ENCODE measurements at regions not wholly inside any gene's neighbourhood (a gene's known extent, or its start where the extent isn't known, plus 50 kb on each side); places are given as distances from the start of the nearest gene placed in this dataset.

DNA sequence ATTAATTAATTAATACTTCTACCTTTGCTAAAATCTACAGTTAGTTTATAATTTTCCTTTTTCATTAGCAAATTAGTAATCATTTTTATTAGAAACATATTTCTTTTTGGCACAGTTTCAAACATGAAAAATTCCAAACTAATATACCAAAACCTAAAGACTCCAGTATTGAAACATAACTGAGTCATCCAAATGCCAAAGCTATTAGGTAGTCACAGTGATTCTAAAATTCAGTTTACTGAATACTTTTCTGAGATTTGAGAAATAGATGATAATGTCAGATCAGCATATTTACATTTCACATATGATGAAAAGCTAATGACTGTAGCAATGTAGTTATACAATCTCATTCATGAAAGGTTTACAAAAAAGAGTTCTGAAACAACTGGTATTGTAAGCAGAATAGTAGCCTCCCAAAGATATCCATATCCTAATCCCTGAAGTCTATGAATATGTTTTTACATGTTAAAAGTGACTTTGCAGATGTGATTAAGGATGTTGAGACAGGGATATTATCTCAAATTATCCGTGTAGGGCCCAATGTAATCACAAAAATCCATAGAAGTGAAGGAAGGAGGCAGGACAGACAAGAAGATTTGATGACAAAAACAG, 680.2 kb upstream of the CHAC2 start:
- no peak for TF ChIP-seq POLR2A (IDR thresholded peaks at IDR 0.05)
- TF ChIP-seq POLR2AphosphoS5 (IDR thresholded peaks at IDR 0.05): no peak
- TF ChIP-seq, protein P1, sequence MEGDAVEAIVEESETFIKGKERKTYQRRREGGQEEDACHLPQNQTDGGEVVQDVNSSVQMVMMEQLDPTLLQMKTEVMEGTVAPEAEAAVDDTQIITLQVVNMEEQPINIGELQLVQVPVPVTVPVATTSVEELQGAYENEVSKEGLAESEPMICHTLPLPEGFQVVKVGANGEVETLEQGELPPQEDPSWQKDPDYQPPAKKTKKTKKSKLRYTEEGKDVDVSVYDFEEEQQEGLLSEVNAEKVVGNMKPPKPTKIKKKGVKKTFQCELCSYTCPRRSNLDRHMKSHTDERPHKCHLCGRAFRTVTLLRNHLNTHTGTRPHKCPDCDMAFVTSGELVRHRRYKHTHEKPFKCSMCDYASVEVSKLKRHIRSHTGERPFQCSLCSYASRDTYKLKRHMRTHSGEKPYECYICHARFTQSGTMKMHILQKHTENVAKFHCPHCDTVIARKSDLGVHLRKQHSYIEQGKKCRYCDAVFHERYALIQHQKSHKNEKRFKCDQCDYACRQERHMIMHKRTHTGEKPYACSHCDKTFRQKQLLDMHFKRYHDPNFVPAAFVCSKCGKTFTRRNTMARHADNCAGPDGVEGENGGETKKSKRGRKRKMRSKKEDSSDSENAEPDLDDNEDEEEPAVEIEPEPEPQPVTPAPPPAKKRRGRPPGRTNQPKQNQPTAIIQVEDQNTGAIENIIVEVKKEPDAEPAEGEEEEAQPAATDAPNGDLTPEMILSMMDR (IDR thresholded peaks at IDR 0.05): no peak
- TF ChIP-seq EP300 (IDR thresholded peaks at IDR 0.05): no peak
- intact Hi-C loops (cut with DNase I): no loop called here
- Histone ChIP-seq H3K9me3 (peaks cover 0 to 4% (median 0%) of the 10 kb centered on the region in 4 donors), H3K27ac (no peak overlapping the region), H3K4me3 (no peak overlapping the region), H3K4me1 (no peaks in the 10 kb centered on the region), H3K27me3 (no peaks in the 10 kb centered on the region), H3K36me3 (no peaks in the 10 kb centered on the region)
- 41 to 54% methylated on average over 1 of the region's 1 CpG for WGBS, 2 donors
- DNase-seq: no peak

GRCh38 chr2:53077413-53077812, 690.2 kb upstream of the CHAC2 start:
- no peaks in the 10 kb centered on the region for H3K4me1 ChIP-seq
- intact Hi-C loops (cut with DNase I): no loop called here
- no peak for TF ChIP-seq POLR2A (IDR thresholded peaks at IDR 0.05)
- TF ChIP-seq EP300 (IDR thresholded peaks at IDR 0.05): no peak
- TF ChIP-seq, protein P1 (IDR thresholded peaks at IDR 0.05): no peak
- TF ChIP-seq POLR2AphosphoS5 (IDR thresholded peaks at IDR 0.05): no peak
- no peaks in the 10 kb centered on the region for H3K27me3 ChIP-seq
- H3K36me3 ChIP-seq: no peaks in the 10 kb centered on the region
- H3K4me3 ChIP-seq: no peak overlapping the region
- no peak for DNase-seq
- H3K9me3 ChIP-seq: peaks cover 0 to 3% (median 0%) of the 10 kb centered on the region in 4 donors
- no peak overlapping the region for H3K27ac ChIP-seq

DNA sequence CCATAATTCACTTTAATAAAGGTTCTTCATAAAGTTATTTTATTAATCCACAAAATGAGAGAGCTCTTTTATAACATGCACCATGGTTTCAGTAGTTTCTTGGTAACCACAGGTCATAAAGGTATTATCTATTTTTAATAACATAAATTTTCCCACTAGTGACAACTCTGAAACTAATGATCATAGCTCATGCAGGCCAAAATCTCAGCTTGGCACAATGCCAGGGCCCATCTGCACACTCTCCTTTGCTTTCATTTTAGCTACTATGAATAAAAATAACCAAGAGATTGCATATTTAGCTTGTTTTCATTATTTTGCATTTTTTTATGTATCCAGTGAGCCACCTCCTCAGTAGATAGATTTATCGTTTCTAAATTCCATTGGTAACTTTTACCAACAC, 691.8 kb upstream of the CHAC2 start:
- Histone ChIP-seq H3K27ac (no peak overlapping the region), H3K9me3 (no peaks in the 10 kb centered on the region), H3K4me1 (no peaks in the 10 kb centered on the region), H3K36me3 (no peaks in the 10 kb centered on the region), H3K27me3 (no peaks in the 10 kb centered on the region), H3K4me3 (no peak overlapping the region)
- no peak for DNase-seq
- TF ChIP-seq EP300 (IDR thresholded peaks at IDR 0.05): no peak
- TF ChIP-seq POLR2A (IDR thresholded peaks at IDR 0.05): no peak
- no peak for TF ChIP-seq POLR2AphosphoS5 (IDR thresholded peaks at IDR 0.05)
- intact Hi-C loops (cut with DNase I): no loop called here
- 83 to 89% methylated on average over 1 of the region's 1 CpG for WGBS, 2 donors

DNA sequence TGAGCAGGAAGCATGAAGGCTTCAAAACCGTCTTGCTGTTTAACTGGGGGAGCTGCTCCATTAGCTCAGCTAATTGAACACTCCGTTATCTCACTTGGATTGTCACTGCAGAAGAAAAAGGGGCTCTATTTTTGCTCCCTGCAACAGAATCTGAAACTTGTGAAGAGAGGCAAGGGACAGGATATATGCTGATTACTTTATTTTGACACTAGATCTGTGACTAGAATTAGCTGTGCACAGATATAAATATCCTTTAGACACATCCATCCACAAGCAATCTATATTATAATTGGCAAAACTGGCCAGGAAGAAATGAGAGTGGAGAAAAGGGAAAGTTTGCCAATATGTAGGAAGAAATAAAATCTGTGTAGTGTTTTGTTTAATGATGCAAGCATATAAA, 700.1 kb upstream of the CHAC2 start:
- TF ChIP-seq EP300 (IDR thresholded peaks at IDR 0.05): no peak
- no peak for TF ChIP-seq POLR2A (IDR thresholded peaks at IDR 0.05)
- TF ChIP-seq, protein P1 (IDR thresholded peaks at IDR 0.05): no peak
- TF ChIP-seq POLR2AphosphoS5 (IDR thresholded peaks at IDR 0.05): no peak
- H3K4me1 ChIP-seq: no peaks in the 10 kb centered on the region
- no peak overlapping the region for H3K4me3 ChIP-seq
- no peak overlapping the region for H3K27ac ChIP-seq
- no peaks in the 10 kb centered on the region for H3K27me3 ChIP-seq
- H3K9me3 ChIP-seq: no peaks in the 10 kb centered on the region
- no peaks in the 10 kb centered on the region for H3K36me3 ChIP-seq
- intact Hi-C loops (cut with DNase I): no loop called here
- no peak for DNase-seq
- 59 to 79% methylated on average over 2 of the region's 2 CpGs for WGBS, 2 donors

GRCh38 chr2:53067056-53067455, 700.5 kb upstream of the CHAC2 start:
- DNase-seq: no peak
- no peak overlapping the region for H3K27ac ChIP-seq
- TF ChIP-seq, protein P1 (IDR thresholded peaks at IDR 0.05): no peak
- TF ChIP-seq EP300 (IDR thresholded peaks at IDR 0.05) (no peak), POLR2AphosphoS5 (IDR thresholded peaks at IDR 0.05) (no peak), POLR2A (IDR thresholded peaks at IDR 0.05) (no peak)
- H3K9me3 ChIP-seq: no peaks in the 10 kb centered on the region
- intact Hi-C loops (cut with DNase I): no loop called here
- H3K4me3 ChIP-seq: no peak overlapping the region
- WGBS, 2 donors: 48 to 52% methylated on average over 2 of the region's 2 CpGs
- H3K4me1 ChIP-seq: no peaks in the 10 kb centered on the region
- H3K27me3 ChIP-seq: no peaks in the 10 kb centered on the region
- H3K36me3 ChIP-seq: no peaks in the 10 kb centered on the region

Data from sigmoid colon (tissue), 6 donors.